GM19238 (cell line): ENCODE measurements at regions not wholly inside any gene's neighbourhood (a gene's known extent, or its start where the extent isn't known, plus 50 kb on each side); places are given as distances from the start of the nearest gene placed in this dataset.

Source experiments
- DNase-seq: peaks from one replicate; pipeline ENCODE4 v3.0.0; 2011; ENCODE audit warnings: low spot score; ENCODE audit not compliant: insufficient read length

- no peak for DNase-seq
These were observed 196.6 kb downstream of the OTOR start for GRCh38 chr20:16944745-16945144.

- DNase-seq: no peak
These were observed 197.5 kb downstream of the OTOR start for GRCh38 chr20:16945619-16946018.

GRCh38 chr20:16946097-16946496 lies 197.9 kb downstream of the OTOR start:
- no peak for DNase-seq

- no peak for DNase-seq
These were observed 199.3 kb downstream of the OTOR start for GRCh38 chr20:16947479-16947878.

GRCh38 chr20:16951876-16952275 lies 203.7 kb downstream of the OTOR start:
- no peak for DNase-seq

GRCh38 chr20:16952965-16953364 lies 204.8 kb downstream of the OTOR start:
- no peak for DNase-seq

GRCh38 chr20:16953858-16954257 lies 205.7 kb downstream of the OTOR start:
- no peak for DNase-seq

- DNase-seq: no peak
These were observed 207.3 kb downstream of the OTOR start for GRCh38 chr20:16955462-16955861.

GRCh38 chr20:16955971-16956370 lies 207.8 kb downstream of the OTOR start:
- DNase-seq: no peak

- no peak for DNase-seq
These were observed 217.2 kb downstream of the OTOR start for GRCh38 chr20:16965401-16965800.

- no peak for DNase-seq
These were observed 218.2 kb downstream of the OTOR start for GRCh38 chr20:16966276-16966880.

GRCh38 chr20:16968099-16968498 lies 219.9 kb downstream of the OTOR start:
- DNase-seq: no peak

- DNase-seq: no peak
These were observed 222.6 kb downstream of the OTOR start for GRCh38 chr20:16970776-16971175.

GRCh38 chr20:16974080-16974854 lies 226.1 kb downstream of the OTOR start:
- DNase-seq: no peak

- DNase-seq: no peak
These were observed 226.7 kb downstream of the OTOR start for GRCh38 chr20:16974855-16975162.

- no peak for DNase-seq
These were observed 227.5 kb downstream of the OTOR start for GRCh38 chr20:16975682-16976081.

GRCh38 chr20:16978497-16978896 lies 230.3 kb downstream of the OTOR start:
- DNase-seq: no peak

GRCh38 chr20:16982091-16982726 lies 234.1 kb downstream of the OTOR start:
- DNase-seq: no peak

GRCh38 chr20:16984481-16984880 lies 236.3 kb downstream of the OTOR start:
- no peak for DNase-seq

- no peak for DNase-seq
These were observed 223.5 kb upstream of the PCSK2 start for GRCh38 chr20:17003170-17003870.

GRCh38 chr20:17010181-17010580 lies 216.7 kb upstream of the PCSK2 start:
- DNase-seq: no peak

- DNase-seq: no peak
These were observed 214.2 kb upstream of the PCSK2 start for GRCh38 chr20:17012546-17013226.
